ENCODE measurements at regions not wholly inside any gene's neighbourhood (a gene's known extent, or its start where the extent isn't known, plus 50 kb on each side); places are given as distances from the start of the nearest gene placed in this dataset.
"Not testable (repeated sequence)": the region's sequence is repeated elsewhere in the genome, so short reads cannot be mapped to it uniquely, and the experiment has no call there.

GRCh38 chr1:38498686-38499085, 360.9 kb downstream of the RRAGC start:
- FAIRE-seq (no peak), DNase-seq (ENCODE audit: low read depth) (no peak)
- Histone ChIP-seq H3K4me3 (ENCODE audit: low read depth, low read length) (no peak overlapping the region), H3K27me3 (ENCODE audit: control insufficient read depth, insufficient read depth, low read length) (no peaks in the 10 kb centered on the region), H3K36me3 (ENCODE audit: control insufficient read depth, insufficient read depth, low read length) (no peaks in the 10 kb centered on the region)
- TF ChIP-seq, protein P1, sequence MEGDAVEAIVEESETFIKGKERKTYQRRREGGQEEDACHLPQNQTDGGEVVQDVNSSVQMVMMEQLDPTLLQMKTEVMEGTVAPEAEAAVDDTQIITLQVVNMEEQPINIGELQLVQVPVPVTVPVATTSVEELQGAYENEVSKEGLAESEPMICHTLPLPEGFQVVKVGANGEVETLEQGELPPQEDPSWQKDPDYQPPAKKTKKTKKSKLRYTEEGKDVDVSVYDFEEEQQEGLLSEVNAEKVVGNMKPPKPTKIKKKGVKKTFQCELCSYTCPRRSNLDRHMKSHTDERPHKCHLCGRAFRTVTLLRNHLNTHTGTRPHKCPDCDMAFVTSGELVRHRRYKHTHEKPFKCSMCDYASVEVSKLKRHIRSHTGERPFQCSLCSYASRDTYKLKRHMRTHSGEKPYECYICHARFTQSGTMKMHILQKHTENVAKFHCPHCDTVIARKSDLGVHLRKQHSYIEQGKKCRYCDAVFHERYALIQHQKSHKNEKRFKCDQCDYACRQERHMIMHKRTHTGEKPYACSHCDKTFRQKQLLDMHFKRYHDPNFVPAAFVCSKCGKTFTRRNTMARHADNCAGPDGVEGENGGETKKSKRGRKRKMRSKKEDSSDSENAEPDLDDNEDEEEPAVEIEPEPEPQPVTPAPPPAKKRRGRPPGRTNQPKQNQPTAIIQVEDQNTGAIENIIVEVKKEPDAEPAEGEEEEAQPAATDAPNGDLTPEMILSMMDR (IDR thresholded peaks at IDR 0.05; ENCODE audit: insufficient read depth, low read length, severe bottlenecking), result no peak

GRCh38 chr1:38497921-38498656, 361.5 kb downstream of the RRAGC start:
- H3K27me3 ChIP-seq (ENCODE audit: control insufficient read depth, insufficient read depth, low read length), result no peaks in the 10 kb centered on the region
- TF ChIP-seq, protein P1 (IDR thresholded peaks at IDR 0.05; ENCODE audit: insufficient read depth, low read length, severe bottlenecking), result no peak

GRCh38 chr1:38493306-38493705, 366.3 kb downstream of the RRAGC start:
- FAIRE-seq; H3K27me3 ChIP-seq (ENCODE audit: control insufficient read depth, insufficient read depth, low read length); H3K4me3 ChIP-seq (ENCODE audit: low read depth, low read length); DNase-seq (ENCODE audit: low read depth); H3K36me3 ChIP-seq (ENCODE audit: control insufficient read depth, insufficient read depth, low read length): not testable (repeated sequence)

More at GRCh38 chr1:38497921-38498656, 361.5 kb downstream of the RRAGC start:
- FAIRE-seq, result no peak
- DNase-seq (ENCODE audit: low read depth), result no peak
- Histone ChIP-seq H3K36me3 (ENCODE audit: control insufficient read depth, insufficient read depth, low read length) (no peaks in the 10 kb centered on the region), H3K4me3 (ENCODE audit: low read depth, low read length) (no peak overlapping the region)

GRCh38 chr1:38489844-38490270, 369.7 kb downstream of the RRAGC start:
- FAIRE-seq (no peak), DNase-seq (ENCODE audit: low read depth) (peak; percentile 20)
- H3K36me3 ChIP-seq (ENCODE audit: control insufficient read depth, insufficient read depth, low read length), result no peaks in the 10 kb centered on the region
- H3K4me3 ChIP-seq (ENCODE audit: low read depth, low read length), result no peak overlapping the region
- H3K27me3 ChIP-seq (ENCODE audit: control insufficient read depth, insufficient read depth, low read length), result no peaks in the 10 kb centered on the region
- TF ChIP-seq, protein P1 (IDR thresholded peaks at IDR 0.05; ENCODE audit: insufficient read depth, low read length, severe bottlenecking), result peak; percentile 64

DNA sequence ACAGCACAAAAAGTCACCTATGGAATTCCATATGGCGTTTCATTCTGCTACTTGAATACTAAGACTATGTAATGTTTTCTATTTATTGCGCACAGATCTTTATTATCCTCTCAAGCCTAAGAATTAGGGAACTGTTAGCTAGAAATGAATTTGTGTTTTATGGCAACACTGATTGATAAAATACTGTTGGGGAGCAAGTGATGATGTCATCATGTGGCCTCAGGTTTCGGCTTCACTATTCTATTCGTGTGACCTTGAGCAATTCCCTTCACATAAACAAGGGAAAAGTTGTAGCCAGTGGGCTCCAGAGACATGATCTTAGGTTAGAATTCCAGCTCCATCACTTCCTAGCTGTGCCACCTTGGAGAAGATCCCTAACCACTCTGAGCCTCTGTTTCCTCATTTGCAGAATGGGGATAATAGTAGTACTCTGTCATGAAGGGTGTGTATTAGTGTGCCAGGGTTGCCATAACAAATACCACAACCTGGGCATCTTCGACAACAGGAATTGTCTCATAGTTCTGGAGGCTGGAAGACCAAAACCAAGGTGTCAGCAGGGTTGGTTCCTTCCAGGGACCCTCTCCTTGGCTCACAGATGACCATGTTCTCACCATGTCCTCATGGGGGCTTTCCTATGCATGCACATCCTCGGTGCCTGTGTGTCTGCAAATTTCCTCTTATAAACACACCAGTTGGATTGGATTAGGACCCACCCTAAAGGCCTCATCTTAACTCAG, 371.2 kb downstream of the RRAGC start:
- Histone ChIP-seq H3K27me3 (ENCODE audit: control insufficient read depth, insufficient read depth, low read length) (no peaks in the 10 kb centered on the region), H3K36me3 (ENCODE audit: control insufficient read depth, insufficient read depth, low read length) (no peaks in the 10 kb centered on the region), H3K4me3 (ENCODE audit: low read depth, low read length) (no peak overlapping the region)
- no peak for DNase-seq (ENCODE audit: low read depth)
- TF ChIP-seq, protein P1 (IDR thresholded peaks at IDR 0.05; ENCODE audit: insufficient read depth, low read length, severe bottlenecking), result no peak
- peak; percentile 28 for FAIRE-seq

DNA sequence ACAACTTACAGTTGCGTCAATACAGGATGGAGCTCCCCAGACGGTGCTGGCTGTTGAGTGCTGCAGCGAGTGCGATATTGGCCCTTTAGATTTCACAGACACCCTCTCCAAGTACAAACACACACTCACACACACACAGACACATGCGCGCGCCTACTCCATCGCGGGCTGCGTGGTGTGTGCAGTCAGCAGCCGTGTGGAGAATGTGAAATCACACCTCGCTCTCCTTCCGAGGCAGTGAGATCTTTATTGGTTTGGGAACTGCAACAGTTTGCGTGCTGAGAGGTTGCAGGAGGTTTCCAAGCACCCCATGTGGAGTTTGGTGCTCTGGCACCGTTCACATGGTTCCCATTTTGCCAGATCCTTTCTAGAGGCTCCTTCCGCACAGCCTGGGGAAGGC, 372.2 kb downstream of the RRAGC start:
- DNase-seq (ENCODE audit: low read depth) (no peak), FAIRE-seq (no peak)
- H3K36me3 ChIP-seq (ENCODE audit: control insufficient read depth, insufficient read depth, low read length), result no peaks in the 10 kb centered on the region
- TF ChIP-seq, protein P1 (IDR thresholded peaks at IDR 0.05; ENCODE audit: insufficient read depth, low read length, severe bottlenecking), result no peak
- no peaks in the 10 kb centered on the region for H3K27me3 ChIP-seq (ENCODE audit: control insufficient read depth, insufficient read depth, low read length)
- no peak overlapping the region for H3K4me3 ChIP-seq (ENCODE audit: low read depth, low read length)
